HG03520 (cell line): ENCODE measurements at regions not wholly inside any gene's neighbourhood (a gene's known extent, or its start where the extent isn't known, plus 50 kb on each side); places are given as distances from the start of the nearest gene placed in this dataset.

Source experiments
- ATAC-seq: cut with Tn5 transposase; IDR thresholded peaks from one replicate; pipeline ENCODE4 v1.9.1; 2021; ENCODE audit warnings: mild to moderate bottlenecking, moderate library complexity; ENCODE audit not compliant: unreplicated experiment

- ATAC-seq = no peak
These were observed 572.7 kb upstream of the ATP2B1 start for GRCh38 chr12:90281154-90281868.

- ATAC-seq = peak; percentile 52
These were observed 572.0 kb upstream of the ATP2B1 start for GRCh38 chr12:90280564-90281058.

- no peak for ATAC-seq
These were observed 571.4 kb upstream of the ATP2B1 start for GRCh38 chr12:90280033-90280432.

DNA sequence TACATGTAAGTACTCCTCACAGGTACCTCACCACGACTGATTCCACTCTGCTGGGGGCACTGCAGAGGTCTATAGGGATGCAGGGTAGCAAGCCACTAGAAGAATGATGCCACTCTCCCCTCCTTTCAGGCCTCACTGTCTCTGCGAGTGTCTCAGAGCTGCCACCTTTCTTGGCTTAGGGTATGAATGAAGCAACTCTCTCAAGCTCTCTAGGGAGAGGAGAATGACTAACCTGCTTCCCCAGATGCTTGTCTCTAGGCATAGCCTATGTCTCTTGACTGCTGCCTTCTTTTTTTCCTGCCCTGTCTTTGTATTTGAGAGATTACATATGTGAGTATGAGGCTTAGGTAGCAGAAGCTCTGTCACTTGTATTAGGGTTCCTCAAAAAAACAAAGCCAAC is 566.5 kb upstream of the ATP2B1 start:
- no peak for ATAC-seq

- no peak for ATAC-seq
These were observed 565.8 kb upstream of the ATP2B1 start for GRCh38 chr12:90274407-90274806.

- ATAC-seq = no peak
These were observed 559.9 kb upstream of the ATP2B1 start for GRCh38 chr12:90268574-90268973.

DNA sequence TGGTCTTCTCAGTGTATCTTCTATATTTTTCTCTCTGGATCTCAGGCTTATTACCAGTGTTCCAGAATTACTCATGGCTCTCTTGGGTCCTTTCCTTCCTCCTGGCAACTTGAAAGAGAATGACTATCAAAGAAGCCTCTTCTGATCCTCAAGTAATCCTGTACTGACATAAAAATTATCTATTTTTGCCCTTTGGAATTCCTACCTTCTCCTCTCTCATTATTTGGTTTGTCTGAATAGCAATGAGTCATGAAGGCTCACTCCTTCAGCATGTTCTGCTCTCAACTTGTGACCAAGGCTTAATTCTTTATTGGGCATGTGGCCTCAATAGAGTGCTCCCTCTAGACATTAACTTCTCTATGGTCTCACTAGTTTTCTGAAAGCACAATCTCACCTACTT is 553.6 kb upstream of the ATP2B1 start:
- no peak for ATAC-seq

- ATAC-seq = no peak
These were observed 552.6 kb upstream of the ATP2B1 start for GRCh38 chr12:90261283-90261682.

DNA sequence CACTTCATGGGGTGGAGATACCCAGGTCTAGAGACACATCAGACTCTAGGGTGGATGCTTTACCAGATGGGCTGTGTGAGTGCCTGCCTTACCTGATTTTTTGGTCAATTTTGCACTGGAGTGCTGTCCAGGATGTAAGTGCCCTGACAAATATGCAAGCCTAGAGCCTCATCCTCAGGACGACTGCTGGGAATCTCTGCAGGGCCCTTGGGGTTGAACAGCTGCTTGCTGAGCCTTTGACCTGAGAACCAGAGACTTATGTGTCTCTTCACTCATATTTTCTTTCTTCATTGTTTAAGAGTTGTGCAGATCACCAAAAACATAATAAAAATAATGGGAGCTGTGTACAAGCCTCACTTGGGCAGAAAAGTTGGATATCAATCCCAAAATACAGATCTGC is 551.5 kb upstream of the ATP2B1 start:
- no peak for ATAC-seq

- no peak for ATAC-seq
These were observed 549.4 kb upstream of the ATP2B1 start for GRCh38 chr12:90257927-90258624.

DNA sequence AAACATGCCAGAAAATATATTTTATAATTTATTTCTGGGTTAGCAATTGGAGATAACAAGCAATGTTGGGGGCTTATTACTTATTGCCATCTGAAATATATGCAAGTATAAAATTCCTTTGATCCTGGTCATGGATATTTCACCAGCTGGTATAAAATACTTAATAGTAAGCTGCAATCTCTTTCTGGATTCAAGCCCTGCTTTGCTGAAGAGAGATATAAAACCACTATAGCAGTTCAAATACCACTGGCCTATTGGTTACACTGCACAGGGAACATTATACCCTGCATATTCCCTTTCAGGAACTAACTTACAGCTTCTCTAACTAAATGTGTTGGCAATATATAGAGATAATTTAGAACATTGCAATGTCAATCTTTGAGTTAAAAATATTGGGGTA is 546.2 kb upstream of the ATP2B1 start:
- no peak for ATAC-seq

DNA sequence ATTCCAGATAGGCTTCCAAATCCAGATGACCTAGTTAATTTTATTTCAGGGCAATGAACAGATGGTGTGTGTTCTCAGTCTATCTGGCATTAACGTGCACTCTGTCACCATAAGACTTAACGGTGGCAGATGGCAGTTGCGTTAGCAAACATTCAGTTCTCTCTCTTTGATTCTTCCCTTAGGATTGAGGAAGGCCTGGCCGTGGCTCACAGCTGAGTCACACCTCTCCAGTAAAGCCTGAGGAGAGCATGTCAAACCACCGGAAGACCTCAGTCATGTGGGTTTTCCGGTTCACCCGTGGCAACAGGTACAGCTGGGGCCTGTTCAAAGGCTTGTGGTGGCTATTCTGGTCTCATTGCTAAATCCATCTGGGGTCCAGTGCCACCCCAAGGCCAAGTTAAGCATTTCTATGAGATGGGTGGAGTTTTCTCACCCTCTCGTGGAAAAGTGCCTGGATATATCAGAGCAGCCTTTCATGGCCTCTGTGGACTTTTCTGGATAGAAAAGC is 545.1 kb upstream of the ATP2B1 start:
- peak; percentile 100 for ATAC-seq

GRCh38 chr12:90253136-90253535 is 544.5 kb upstream of the ATP2B1 start:
- no peak for ATAC-seq

DNA sequence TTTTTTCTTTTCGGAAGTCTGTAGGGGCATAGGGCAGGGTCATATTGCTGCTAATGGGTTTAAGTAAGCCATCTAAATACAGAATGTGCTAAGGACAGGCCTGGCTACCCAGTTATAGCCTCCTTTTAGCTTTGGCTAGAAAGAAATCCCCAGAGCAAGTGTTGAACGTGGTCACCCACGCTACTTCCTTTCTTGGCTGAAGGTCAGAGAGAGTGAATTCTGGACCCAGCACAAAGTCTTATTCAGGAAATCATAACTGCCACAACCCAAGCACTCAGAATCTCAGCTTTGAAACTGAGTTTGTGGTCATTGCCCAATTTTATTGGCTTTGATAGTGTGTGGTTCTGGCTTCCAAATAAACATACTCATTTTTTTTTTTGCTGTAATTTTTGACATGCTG is 542.1 kb upstream of the ATP2B1 start:
- ATAC-seq = no peak

DNA sequence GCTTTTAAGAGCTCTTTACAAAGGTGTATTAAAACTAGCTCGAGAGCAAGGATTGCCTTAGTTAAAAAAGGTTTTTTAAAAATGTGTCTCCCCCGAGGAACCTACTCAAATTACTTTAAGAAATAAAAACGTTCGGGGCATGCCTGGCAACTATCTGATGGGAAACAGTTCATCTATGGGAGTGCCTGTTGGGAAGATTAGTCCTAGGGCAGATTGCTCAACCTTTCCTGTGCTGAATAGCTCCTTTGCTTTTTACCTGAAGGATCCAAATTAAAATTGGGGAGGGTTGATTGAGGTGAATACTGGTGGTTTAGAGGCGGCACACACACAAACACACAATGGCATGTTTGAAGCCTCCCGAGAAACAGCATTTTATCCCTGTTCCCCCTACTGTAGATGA is 541.4 kb upstream of the ATP2B1 start:
- no peak for ATAC-seq

DNA sequence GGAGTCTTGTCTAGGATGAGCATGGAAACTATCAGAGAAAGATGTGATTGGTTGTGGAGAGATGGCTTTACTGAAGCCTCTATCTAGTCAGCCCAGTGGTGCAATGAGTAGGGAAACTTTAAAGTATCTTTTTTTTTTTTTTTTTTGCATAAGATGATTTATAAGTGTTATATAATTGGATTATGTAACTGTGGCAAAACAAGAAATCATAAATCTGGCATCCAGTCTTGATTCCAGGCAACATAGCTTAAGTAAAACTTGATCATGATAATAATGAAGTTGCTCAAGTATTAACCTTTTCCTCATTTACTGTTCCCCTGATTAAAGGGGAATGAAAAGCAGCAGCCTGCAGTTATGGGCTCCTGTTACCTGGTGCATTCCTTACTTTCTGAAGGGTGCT is 538.0 kb upstream of the ATP2B1 start:
- no peak for ATAC-seq

- no peak for ATAC-seq
These were observed 536.8 kb upstream of the ATP2B1 start for GRCh38 chr12:90245391-90245790.

- no peak for ATAC-seq
These were observed 535.6 kb upstream of the ATP2B1 start for GRCh38 chr12:90244232-90244631.

DNA sequence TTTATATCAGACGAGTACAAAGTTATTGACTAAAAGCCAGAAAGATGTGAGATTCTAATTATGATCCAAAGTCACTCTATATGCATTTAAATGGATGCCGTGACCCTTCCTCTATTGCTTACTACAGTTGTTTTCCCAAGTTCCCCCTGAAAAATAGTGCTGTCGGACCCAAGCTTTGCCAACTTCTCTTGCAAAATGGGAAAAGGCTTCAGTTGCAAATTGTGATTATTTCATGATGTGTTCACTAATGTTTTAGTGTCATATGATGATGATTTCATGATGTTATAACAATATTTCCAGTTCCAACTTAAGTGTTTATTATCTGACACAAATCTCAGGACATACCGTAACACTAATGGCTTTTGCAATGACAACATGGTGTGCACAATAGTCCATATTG is 534.6 kb upstream of the ATP2B1 start:
- ATAC-seq = no peak

GRCh38 chr12:90239732-90240260 is 531.2 kb upstream of the ATP2B1 start:
- ATAC-seq = no peak

GRCh38 chr12:90238663-90239271 is 530.1 kb upstream of the ATP2B1 start:
- no peak for ATAC-seq

GRCh38 chr12:90237841-90238240 is 529.2 kb upstream of the ATP2B1 start:
- ATAC-seq = no peak
